GM12892 (cell line): ENCODE measurements at regions not wholly inside any gene's neighbourhood (a gene's known extent, or its start where the extent isn't known, plus 50 kb on each side); places are given as distances from the start of the nearest gene placed in this dataset.
"Not testable (repeated sequence)": the region's sequence is repeated elsewhere in the genome, so short reads cannot be mapped to it uniquely, and the experiment has no call there.

Source experiments
- DNase-seq: peaks from one replicate; pipeline ENCODE4 v3.0.0; 2011; ENCODE audit not compliant: insufficient read length
- FAIRE-seq: peaks from 2 replicates; lab custom pipeline; 2011; peaks lifted over from hg19 to GRCh38; lab: Jason Lieb, UNC
- POLR2A ChIP-seq: IDR thresholded peaks from 2 replicates; pipeline ENCODE4 v1.6.1; 2011; ENCODE audit warnings: low read depth, low read length, control low read depth
- POLR2AphosphoS5 ChIP-seq: IDR thresholded peaks from 2 replicates; pipeline ENCODE4 v1.6.1; 2011; ENCODE audit warnings: low read depth, low read length, control low read depth
- TAF1 ChIP-seq: IDR thresholded peaks from 2 replicates; pipeline ENCODE4 v1.6.1; 2011; ENCODE audit warnings: low read depth, mild to moderate bottlenecking, control low read depth, low read length, borderline replicate concordance

DNA sequence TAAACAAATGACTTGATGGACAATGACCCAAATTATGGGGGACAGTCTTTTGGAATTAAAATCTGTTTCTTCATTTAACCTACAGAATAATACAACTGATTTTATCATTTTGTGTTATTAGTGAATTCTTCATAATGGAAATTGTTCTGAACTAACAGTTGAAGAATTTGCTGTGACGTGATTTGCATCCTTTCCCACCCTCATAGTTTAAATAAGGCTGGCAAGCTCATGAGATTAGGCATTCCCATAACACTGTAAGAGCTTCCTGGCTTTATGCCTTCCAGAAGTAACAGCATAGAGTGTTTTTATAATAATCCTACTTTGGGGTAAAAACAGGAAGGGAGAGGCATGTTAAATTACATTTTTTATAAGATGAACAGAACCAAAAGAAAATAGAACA, 95.7 kb downstream of the ATP6V1G3 start:
- FAIRE-seq (no peak), DNase-seq (no peak)
- TF ChIP-seq POLR2A: no peak
- no peak for TF ChIP-seq POLR2AphosphoS5
- TF ChIP-seq TAF1: no peak

DNA sequence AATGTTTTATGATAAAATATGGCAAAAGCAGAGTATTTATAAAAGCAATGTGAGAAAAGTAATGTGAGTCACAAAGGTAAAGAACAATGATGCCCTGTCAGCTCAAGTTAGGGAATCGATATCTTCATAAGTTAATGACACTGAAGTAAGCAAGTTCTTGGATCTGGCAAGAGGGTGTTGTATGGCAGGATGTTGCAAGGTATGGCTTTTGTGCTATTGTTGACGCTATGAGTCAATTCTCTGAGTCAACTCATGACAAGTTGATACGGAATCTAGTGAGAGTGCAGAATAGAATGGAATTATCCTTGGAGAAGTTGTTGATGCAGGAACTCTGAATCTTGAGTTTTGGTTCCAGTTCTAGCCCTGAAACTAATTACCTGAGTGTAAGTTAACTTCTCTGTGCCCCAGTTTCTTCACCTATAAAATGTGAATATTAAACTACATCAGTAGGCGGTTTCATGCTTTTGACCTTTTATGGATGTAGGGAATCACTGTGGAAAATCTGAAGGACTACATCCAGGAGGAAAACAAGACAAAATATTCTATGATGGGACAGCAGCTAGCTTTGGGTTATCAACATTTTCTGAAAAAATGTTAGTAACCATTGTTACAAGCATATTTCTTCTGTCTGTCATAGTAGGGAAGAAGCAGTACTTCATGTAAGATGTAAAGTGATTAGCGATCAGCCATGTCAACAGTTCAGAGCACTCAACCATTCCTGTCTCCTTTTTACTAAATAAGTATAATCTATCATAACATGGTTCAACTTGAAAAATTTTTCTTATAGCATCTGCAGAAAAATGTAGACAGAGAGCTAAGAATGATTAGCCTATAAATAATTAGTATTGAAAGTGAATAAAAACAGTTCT, 96.9 kb downstream of the ATP6V1G3 start:
- FAIRE-seq: no peak

DNA sequence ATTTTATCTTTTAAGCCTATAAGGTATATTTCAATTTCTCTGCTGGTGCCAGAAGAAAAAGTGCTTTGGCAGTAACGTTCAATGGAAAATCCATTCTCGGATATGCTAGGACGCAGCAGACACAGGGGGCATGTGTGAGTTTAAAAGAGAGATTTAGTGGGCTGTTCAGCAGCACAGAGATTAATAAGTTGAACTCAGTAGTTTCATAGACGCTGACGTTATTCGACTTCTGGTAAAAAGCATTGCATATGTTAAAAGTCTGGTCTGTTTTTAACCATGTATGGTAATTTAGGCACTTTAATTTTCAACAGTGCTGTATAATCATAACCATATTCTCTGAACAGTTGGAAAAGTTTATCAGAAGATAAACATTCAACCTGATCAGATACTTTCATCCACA, 99.6 kb downstream of the ATP6V1G3 start:
- DNase-seq (no peak), FAIRE-seq (peak; percentile 36)

More for the DNA sequence above, 96.9 kb downstream of the ATP6V1G3 start:
- TF ChIP-seq POLR2AphosphoS5: no peak
- no peak for TF ChIP-seq POLR2A
- no peak for TF ChIP-seq TAF1
- no peak for DNase-seq

GRCh38 chr1:198437332-198437731, 103.1 kb downstream of the ATP6V1G3 start:
- no peak for TF ChIP-seq POLR2AphosphoS5
- FAIRE-seq (no peak), DNase-seq (no peak)

More for the DNA sequence above, 99.6 kb downstream of the ATP6V1G3 start:
- TF ChIP-seq POLR2AphosphoS5 (no peak), POLR2A (no peak), TAF1 (no peak)

- FAIRE-seq (no peak), DNase-seq (no peak)
- TF ChIP-seq POLR2AphosphoS5 (no peak), POLR2A (no peak), TAF1 (no peak)
Observed at GRCh38 chr1:198436276-198436675, 104.2 kb downstream of the ATP6V1G3 start.

GRCh38 chr1:198435056-198435455, 105.4 kb downstream of the ATP6V1G3 start:
- DNase-seq (no peak), FAIRE-seq (no peak)
- no peak for TF ChIP-seq TAF1
- TF ChIP-seq POLR2AphosphoS5: no peak
- TF ChIP-seq POLR2A: no peak

- FAIRE-seq (peak; percentile 9), DNase-seq (no peak)
- TF ChIP-seq TAF1 (no peak), POLR2AphosphoS5 (no peak), POLR2A (no peak)
Observed at GRCh38 chr1:198424441-198424840, 116.0 kb downstream of the ATP6V1G3 start.

GRCh38 chr1:198423673-198424072, 116.8 kb downstream of the ATP6V1G3 start:
- TF ChIP-seq POLR2A (no peak), TAF1 (no peak), POLR2AphosphoS5 (no peak)
- no peak for FAIRE-seq
- no peak for DNase-seq

DNA sequence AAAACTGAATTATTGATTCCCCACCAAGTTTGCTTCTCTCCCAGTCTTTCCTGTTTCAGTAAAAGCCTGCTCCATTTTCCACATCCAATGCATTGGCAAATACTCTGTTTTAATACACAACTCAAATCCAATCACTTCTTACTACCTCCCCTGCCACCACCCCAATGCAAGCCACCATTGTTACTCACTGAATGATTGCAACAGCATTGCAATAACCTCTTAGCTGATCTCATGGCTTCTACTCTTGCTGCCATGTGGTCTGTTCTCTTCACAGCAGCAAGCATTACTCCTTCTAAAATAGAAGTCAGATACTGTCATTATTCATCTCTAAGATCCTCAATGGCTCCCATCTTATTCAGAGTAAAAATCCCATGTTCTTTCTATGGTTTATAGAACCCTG, 123.4 kb downstream of the ATP6V1G3 start:
- no peak for TF ChIP-seq TAF1
- no peak for TF ChIP-seq POLR2A
- TF ChIP-seq POLR2AphosphoS5: no peak
- FAIRE-seq: no peak
- DNase-seq: no peak

- no peak for FAIRE-seq
- no peak for DNase-seq
Observed at GRCh38 chr1:198416296-198416695, 124.2 kb downstream of the ATP6V1G3 start.

GRCh38 chr1:198411240-198411639, 129.2 kb downstream of the ATP6V1G3 start:
- TF ChIP-seq POLR2A: no peak
- FAIRE-seq: no peak

More at GRCh38 chr1:198416296-198416695, 124.2 kb downstream of the ATP6V1G3 start:
- TF ChIP-seq POLR2AphosphoS5: no peak
- no peak for TF ChIP-seq TAF1
- no peak for TF ChIP-seq POLR2A

DNA sequence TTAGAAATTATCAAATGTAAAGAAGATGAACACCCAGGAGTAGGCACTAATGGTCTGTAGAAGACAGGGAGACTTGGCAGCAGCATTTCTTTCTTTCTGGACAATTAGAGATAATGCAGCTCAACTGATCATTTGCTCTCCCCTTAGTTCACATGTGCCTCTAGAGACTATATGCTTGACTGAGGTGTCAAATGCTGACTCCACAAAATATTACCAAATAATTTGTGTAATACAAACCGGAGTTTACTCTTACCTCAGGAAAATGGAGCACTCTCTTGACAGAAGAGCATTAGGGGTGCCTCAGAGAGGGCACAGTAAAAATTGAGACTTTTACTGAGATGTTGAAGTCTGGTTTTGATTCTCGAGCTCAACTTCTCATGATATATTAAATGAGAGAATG, 131.8 kb downstream of the ATP6V1G3 start:
- no peak for TF ChIP-seq POLR2A
- TF ChIP-seq POLR2AphosphoS5: no peak
- no peak for TF ChIP-seq TAF1
- no peak for DNase-seq
- no peak for FAIRE-seq

More at GRCh38 chr1:198411240-198411639, 129.2 kb downstream of the ATP6V1G3 start:
- no peak for DNase-seq

GRCh38 chr1:198404632-198405031, 135.8 kb downstream of the ATP6V1G3 start:
- FAIRE-seq, DNase-seq: not testable (repeated sequence)
